ENCODE measurements at regions not wholly inside any gene's neighbourhood (a gene's known extent, or its start where the extent isn't known, plus 50 kb on each side); places are given as distances from the start of the nearest gene placed in this dataset.
"Not testable (repeated sequence)": the region's sequence is repeated elsewhere in the genome, so short reads cannot be mapped to it uniquely, and the experiment has no call there.

DNA sequence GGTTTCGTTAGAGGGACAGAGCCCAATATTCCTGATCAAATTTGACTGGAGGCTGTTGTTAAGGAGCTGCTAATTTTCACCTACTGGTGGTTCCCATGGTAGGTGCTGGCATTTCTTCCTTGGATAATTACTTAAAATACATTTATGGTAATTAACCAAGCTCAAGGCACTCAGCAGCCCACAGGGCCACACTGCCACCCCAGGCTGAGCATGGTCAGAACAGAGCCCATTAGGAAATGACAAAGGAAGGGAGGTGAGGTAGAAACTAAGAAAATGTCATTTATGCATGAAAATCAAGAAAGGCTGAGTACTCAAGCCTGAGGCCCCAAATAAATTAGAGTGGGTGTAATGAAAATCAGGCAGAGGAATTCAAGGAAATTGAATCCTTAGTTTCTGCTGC lies 510.2 kb upstream of the GYPC start:
- intact Hi-C loops (cut with DNase I), result no loop called here
- no peak for DNase-seq
- no peak overlapping the region for H3K27ac ChIP-seq
- H3K4me3 ChIP-seq (replicated peaks in 1 of 3), result no peak overlapping the region
- H3K27me3 ChIP-seq, result no peaks in the 10 kb centered on the region
- H3K9me3 ChIP-seq, result no peaks in the 10 kb centered on the region
- 69 to 70% methylated on average over 1 of the region's 1 CpG for WGBS, 2 donors
- H3K4me1 ChIP-seq, result no peaks in the 10 kb centered on the region
- TF ChIP-seq POLR2A (IDR thresholded peaks at IDR 0.05), result no peak
- TF ChIP-seq, protein P1, sequence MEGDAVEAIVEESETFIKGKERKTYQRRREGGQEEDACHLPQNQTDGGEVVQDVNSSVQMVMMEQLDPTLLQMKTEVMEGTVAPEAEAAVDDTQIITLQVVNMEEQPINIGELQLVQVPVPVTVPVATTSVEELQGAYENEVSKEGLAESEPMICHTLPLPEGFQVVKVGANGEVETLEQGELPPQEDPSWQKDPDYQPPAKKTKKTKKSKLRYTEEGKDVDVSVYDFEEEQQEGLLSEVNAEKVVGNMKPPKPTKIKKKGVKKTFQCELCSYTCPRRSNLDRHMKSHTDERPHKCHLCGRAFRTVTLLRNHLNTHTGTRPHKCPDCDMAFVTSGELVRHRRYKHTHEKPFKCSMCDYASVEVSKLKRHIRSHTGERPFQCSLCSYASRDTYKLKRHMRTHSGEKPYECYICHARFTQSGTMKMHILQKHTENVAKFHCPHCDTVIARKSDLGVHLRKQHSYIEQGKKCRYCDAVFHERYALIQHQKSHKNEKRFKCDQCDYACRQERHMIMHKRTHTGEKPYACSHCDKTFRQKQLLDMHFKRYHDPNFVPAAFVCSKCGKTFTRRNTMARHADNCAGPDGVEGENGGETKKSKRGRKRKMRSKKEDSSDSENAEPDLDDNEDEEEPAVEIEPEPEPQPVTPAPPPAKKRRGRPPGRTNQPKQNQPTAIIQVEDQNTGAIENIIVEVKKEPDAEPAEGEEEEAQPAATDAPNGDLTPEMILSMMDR (IDR thresholded peaks at IDR 0.05), result no peak
- no peaks in the 10 kb centered on the region for H3K36me3 ChIP-seq

DNA sequence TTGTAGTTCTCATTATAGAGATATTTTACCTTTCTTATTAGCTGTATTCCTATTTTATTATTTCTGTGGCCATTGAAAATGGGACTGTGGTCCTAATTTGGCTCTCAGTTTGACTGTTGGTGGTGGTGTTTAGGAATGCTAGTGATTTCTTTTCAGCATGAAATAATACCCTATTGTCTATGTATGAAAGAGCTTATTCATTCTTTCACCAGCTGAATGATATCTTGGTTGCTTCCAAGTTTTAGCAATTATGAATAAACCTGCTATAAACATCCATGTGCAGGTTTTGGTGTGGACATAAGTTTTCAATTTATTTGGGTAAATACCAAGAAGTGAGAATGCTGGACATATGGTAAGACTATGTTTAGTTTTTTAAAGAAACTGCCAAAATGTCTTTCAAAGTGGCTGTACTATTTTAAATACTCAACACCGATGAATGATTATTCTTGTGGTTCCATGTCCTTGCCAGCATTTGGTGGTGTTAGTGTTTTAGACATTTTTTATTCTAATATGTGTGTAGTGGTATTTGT lies 501.6 kb upstream of the GYPC start:
- H3K27ac ChIP-seq, result no peak overlapping the region
- H3K4me1 ChIP-seq, result no peaks in the 10 kb centered on the region
- H3K27me3 ChIP-seq, result no peaks in the 10 kb centered on the region
- intact Hi-C loops (cut with DNase I), result no loop called here
- no peak for DNase-seq
- no peak for TF ChIP-seq POLR2A (IDR thresholded peaks at IDR 0.05)
- TF ChIP-seq, protein P1 (IDR thresholded peaks at IDR 0.05), result no peak
- no peaks in the 10 kb centered on the region for H3K36me3 ChIP-seq
- WGBS, 2 donors, result 93 to 94% methylated on average over 1 of the region's 1 CpG
- no peak overlapping the region for H3K4me3 ChIP-seq (replicated peaks in 1 of 3)
- no peaks in the 10 kb centered on the region for H3K9me3 ChIP-seq

DNA sequence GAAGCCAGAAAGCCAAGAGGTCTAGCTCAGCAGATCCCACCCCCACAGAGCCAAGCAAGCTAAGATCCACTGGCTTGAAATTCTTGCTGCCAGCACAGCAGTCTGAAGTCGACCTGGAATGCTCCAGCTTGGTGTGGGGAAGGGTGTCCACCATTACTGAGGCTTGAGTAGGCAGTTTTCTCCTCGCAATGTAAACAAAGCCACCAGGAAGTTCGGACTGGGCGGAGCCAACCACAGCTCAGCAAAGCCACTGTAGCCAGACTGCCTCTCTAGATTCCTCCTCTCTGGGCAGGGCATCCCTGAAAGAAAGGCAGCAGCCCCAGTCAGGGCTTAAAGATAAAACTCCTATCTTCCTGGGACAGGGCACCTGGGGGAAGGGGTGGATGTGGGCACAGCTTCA lies 495.0 kb upstream of the GYPC start:
- H3K4me1 ChIP-seq; H3K27ac ChIP-seq; H3K36me3 ChIP-seq; DNase-seq; H3K4me3 ChIP-seq (replicated peaks in 1 of 3); intact Hi-C loops (cut with DNase I); H3K9me3 ChIP-seq; H3K27me3 ChIP-seq: not testable (repeated sequence)
- WGBS, 2 donors, result 75 to 90% methylated on average over 2 to 3 of the region's 4 CpGs

DNA sequence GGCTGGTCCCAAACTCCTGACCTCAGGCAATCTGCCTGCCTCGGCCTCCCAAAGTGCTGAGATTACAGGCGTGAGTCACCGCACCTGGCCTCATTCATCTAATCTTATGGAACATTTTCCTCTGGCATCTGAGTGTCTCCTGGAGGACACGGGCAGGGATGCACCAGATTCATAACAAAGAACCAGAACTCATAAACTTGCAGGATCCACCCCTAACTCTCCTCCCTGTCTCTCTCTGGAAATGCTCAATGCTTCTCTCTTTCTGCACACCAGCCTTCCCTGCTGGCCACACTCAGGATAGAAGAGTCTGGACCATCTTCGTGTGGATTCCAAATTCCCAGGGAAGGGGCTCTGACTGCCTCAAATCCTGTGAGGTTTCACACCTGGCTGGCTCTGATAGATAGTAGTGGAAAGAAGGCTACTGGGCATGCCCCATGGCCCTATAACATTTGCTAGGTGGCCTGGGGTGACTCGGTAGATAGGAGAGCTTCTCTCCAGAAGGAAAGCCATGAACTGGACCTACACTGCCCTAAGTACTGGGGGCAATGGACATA lies 483.2 kb upstream of the GYPC start:
- whole genome bisulfite sequencing, 2 donors, result 82 to 91% methylated on average over 6 of the region's 6 CpGs
- DNase-seq, result no peak
- H3K9me3 ChIP-seq, result no peaks in the 10 kb centered on the region
- H3K36me3 ChIP-seq, result no peaks in the 10 kb centered on the region
- intact Hi-C loops (cut with DNase I), result no loop called here
- H3K4me3 ChIP-seq (replicated peaks in 1 of 3), result no peak overlapping the region
- H3K27ac ChIP-seq, result no peak overlapping the region
- no peaks in the 10 kb centered on the region for H3K27me3 ChIP-seq
- H3K4me1 ChIP-seq, result no peaks in the 10 kb centered on the region
- TF ChIP-seq POLR2A (IDR thresholded peaks at IDR 0.05), result no peak
- TF ChIP-seq, protein P1 (IDR thresholded peaks at IDR 0.05), result no peak

DNA sequence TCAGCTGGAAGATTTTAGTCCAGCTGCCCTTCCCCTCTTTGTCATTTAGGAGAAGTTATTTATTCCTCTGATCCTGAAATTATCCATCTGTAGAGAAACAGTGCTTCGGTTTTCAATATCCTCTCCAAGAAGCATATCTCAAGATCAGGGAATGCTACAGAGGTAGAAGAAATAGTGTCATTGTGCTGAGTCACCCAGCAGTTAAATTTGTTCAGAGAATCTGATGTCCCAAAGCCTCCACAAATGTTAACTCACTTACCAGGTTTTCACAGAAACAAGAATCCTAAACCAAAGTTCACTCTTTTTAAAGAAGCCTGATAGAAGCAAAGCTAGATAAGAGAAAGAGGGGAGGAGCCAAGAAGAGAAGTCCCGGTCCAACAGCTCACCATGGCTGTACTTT lies 480.7 kb upstream of the GYPC start:
- no peaks in the 10 kb centered on the region for H3K4me1 ChIP-seq
- TF ChIP-seq POLR2A (IDR thresholded peaks at IDR 0.05), result no peak
- TF ChIP-seq, protein P1 (IDR thresholded peaks at IDR 0.05), result no peak
- intact Hi-C loops (cut with DNase I), result no loop called here
- no peaks in the 10 kb centered on the region for H3K9me3 ChIP-seq
- H3K27ac ChIP-seq, result no peak overlapping the region
- no peaks in the 10 kb centered on the region for H3K36me3 ChIP-seq
- WGBS, 2 donors, result 59 to 72% methylated on average over 2 of the region's 2 CpGs
- no peak for DNase-seq
- H3K27me3 ChIP-seq, result no peaks in the 10 kb centered on the region
- H3K4me3 ChIP-seq (replicated peaks in 1 of 3), result no peak overlapping the region
